NCI-H460 (cell line): ENCODE measurements at regions not wholly inside any gene's neighbourhood (a gene's known extent, or its start where the extent isn't known, plus 50 kb on each side); places are given as distances from the start of the nearest gene placed in this dataset.
"Not testable (repeated sequence)": the region's sequence is repeated elsewhere in the genome, so short reads cannot be mapped to it uniquely, and the experiment has no call there.

Source experiments
- DNase-seq: peaks from one replicate; pipeline ENCODE4 v3.0.0-alpha.2; 2016; ENCODE audit warnings: low read depth; ENCODE audit errors: extremely low read depth

DNA sequence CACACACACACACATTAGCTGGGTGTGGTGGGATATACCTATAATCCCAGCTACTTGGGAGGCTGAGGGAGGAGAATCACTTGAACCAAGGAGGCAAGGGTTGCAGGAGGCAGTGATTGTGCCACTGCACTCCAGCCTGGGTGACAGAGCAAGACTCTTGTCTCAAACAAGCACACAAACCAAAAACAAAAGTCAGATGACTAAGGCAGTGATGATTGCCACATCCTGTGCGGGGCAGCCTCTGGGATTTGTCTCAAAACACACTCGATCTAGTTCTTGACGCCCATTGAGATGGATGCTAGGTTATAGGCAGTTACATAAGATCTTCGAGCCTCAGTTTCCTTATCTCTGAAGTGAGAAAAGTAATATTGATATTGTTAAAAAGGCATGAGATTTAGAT lies 57.8 kb upstream of the NBPF8 start:
- DNase-seq, result not testable (repeated sequence)

DNA sequence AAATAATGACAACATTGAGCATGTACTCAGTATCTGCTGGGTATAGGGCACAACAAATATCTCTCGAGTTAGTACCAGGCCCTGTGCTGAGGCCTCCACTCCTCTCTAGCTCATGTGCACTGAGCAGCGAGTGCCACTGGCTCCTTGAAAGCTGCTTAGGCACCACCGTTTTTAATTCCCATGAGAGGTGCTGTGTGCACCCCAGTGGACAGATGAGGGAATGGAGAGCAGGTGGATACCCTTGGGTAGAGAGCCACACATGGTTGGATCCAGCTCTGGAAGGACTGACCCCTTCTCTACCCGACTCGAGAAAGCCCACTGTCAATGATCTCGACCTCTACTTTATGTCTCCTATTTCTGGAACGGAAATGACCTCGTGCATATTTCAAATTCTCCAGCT lies 58.7 kb upstream of the NBPF8 start:
- DNase-seq, result peak; percentile 16

DNA sequence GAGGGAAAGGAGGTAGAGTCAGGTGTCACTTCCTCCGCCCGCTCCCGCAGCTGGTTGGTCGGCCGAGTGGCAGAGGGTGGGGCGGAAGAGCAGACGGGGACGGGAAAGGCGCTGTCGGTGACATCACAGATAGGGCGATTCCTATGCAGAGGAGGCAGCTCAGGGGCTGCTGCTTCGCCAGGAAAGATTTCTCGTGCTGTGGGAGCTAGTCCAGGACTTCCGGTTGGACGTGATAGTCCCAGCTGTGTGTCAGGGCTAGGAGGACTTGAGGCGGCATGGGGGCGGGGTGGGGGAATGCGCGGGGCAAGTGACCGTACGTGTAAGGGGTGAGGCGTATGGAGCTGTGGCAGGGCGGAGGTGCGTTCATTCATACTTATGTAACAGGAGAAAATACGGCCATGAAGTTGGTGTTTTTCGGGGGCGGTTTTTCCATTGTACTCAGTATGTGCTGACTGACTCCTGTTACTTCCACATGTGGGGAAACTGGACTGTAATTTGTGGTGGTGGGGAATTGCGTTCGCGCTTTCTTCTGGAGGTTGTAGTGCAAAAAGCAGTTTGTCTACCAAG lies 60.1 kb upstream of the NBPF8 start:
- peak; percentile 65 for DNase-seq

DNA sequence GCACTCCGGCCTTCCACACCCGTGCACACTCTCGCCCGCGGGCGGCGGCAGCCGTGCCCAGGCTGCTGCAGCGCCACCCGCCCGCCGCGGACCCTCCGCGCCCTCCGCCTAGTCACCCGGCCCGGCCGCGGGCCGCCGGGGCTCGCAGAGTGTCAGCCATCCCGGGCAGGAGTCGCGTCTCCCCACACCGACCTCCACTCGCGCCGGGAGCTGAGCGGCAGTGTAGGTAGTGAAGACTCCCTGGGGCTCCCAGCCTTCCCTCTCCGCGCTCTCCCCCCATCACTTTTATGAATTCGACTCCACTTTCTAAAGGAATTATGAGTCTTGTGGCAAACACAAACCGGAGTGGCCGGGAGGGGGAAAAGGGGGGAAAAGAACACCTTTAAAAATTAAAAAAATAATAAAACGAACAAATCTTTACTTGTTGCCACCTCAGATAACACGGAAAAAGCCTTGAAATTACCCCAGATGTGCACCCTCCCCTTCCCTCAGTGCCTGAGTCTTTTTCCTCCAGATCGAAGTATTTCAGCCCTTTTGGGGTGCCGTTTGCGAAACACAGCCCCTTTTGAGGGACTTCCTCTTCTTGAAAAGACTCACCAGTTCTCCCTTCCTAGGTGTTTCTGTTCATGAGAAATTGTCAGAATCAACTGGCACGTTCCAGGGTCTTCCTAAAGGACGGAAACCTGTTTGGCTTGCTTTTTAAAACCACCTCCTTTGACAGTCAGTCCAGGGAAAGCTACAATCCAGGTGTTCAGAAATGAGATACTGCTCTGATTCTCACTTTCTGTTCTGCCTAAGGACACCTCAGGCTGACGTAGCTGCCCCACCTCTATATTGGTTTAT lies 72.4 kb upstream of the NBPF8 start:
- DNase-seq, result not testable (repeated sequence)

DNA sequence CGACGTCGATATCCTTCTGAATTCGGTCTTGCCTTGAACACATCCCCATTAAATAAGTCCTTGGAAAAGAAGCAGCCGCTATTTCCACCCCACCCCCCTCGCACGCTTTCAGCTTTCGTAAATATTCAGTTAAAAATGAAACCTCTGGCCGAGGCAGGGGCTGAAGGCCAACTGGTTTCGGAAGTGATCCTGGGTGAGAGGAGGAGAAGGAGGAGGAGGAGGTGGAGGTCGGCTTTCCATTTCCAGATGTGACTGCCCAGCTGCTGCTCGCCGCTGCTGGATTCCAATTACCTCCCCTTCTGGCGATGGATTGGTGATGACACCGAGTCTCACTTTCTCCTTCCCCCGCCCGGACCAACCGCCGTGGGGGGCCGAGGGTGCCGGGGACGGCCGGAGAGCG lies 73.1 kb upstream of the NBPF8 start:
- not testable (repeated sequence) for DNase-seq

DNA sequence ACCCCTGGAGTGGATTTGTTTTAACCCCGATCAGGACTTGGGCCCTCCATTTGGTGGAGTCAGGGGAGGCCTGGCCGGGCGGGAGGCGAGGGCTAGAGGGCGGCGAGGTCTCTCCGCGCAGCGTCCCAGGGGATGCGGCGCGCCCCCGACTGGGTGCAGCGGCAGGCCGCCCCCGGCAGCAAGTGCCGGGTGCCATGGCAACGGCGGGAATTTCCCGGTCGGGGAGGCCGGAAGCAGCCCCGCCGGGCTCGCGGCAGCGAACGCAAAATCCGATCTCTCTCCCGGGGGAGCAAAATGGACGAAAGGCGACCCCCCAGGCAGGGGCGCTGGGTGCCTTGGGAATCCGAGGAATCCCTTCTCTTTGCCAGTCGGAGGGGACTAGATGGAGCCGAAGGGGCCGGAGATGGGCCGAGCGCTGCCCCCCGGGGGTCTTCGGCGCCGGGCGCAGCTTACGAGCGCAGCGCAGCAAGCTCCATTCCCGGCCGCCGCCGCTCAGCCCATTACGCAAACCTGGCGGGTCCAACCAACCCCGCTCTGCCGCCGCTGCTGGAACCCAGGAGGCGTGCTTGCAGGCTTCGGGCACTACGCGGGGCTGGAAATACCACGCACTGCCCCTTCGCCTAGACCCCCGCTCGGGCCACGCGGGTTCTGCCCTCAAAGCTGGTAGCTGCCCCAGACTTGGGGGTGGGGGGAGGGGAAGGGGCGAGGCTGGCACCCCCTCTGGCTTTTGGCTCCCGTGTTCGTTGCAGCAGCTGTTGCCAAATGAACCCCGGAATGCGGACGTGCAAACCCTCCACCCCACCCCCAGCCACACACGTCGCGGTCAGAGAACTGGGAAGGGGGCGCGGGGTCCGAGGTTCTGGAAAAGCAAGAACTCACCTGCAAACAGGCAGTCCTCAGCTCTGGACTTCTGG lies 73.7 kb upstream of the NBPF8 start:
- DNase-seq, result not testable (repeated sequence)

DNA sequence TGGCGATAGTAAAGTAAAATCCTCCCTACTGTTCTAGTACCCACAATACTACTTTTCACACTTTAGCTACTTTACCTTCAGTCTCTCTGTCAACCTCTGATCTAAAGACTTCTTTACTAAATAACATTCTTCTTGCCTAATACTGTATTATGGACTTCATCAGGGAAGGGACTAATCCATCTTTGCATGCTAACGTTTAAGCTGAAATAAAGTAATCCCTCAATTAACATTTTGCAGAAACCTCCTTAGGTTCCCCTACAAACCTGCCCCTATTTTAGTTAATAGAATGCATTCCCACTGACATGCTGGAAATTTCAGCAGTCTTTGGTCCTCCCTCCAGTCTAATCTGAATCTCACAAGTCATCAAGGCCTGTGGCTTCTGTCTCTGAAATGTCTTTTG lies 99.1 kb upstream of the NBPF8 start:
- DNase-seq, result not testable (repeated sequence)

DNA sequence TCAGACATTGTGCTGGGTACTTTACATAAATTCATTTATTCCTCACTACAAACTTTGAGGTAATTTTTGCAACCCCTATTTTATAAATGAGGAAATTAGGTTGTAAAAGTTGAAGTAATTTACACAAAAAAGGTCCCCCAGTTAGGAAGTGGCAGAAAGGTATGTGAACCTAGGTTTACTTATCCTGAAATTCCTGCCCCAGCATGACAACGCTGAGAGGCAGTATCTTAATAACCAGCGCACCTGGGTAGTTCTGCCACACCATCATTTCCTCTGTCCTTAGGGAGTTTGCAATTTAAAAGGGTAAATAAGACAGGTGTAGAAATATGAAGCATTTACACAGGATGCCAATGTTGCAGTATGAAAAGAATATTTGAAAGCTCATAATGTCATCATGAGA lies 102.9 kb upstream of the NBPF8 start:
- DNase-seq, result not testable (repeated sequence)

DNA sequence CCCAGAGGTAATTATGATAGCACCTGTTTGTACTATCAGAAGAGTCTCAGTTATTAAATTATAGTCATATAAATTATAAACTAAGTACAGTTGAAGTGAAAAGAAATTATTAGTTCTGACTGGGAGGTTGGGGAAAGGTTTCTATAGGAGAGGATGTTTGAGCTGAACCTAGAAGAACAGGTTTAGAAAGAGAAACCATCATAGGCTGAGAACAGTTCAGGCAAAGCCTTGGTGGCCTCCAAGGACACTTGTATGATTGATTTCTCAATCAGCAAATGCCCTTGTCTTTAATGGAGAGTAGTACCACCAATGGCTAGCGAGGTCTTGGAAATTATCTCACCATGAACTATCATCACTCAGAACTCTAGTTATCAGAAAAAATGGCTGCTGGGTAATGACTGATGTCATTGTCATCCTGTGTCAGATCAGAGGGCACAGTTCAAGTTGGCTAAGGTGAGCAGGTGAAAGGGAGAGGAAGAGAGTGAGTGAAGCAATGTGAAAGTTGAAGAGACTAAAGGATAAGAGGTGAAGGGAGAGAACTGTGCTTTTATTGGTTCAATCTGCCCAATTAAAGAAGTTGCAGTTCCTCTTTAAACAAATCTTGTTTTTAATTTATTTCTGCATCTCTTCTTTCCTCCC lies 105.8 kb upstream of the NBPF8 start:
- DNase-seq, result not testable (repeated sequence)

DNA sequence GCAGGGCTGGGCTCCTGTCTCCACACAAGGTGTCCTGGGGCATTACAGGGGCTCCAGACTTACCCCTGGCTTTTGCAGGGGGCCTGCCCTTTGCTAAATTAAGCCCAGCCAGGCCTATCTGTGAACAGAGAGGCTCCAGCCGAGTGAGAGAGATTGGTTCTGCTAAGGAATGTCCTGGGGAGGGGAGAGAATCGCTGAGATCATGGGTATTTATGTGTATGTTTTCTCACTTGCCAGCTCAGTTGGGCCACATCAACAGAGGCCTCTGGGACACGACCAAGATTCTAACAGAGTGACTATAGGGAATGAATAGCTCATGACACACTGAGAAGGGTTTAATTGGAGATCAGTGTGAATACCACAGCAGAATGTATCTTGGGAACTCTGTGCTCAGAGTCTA lies 109.8 kb upstream of the NBPF8 start:
- not testable (repeated sequence) for DNase-seq

DNA sequence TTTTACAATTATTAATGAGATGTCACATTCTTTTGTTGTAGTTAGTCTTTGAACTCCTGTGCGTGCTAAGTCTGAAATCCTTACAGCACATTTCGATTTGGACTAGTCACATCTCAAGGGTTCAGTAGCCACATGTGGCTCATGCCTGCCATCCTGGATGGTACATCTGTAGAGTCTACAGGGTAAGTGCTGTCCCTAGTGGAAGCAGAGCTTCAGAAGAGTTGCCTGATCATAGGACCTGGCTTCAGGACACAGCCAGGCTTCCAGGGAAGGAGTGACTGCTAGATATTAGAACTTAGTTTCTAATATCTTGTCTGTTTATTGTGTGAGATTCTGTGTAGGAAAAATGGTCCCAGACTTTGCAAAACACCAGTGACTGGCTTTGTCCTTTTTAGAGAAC lies 110.5 kb upstream of the NBPF8 start:
- not testable (repeated sequence) for DNase-seq

DNA sequence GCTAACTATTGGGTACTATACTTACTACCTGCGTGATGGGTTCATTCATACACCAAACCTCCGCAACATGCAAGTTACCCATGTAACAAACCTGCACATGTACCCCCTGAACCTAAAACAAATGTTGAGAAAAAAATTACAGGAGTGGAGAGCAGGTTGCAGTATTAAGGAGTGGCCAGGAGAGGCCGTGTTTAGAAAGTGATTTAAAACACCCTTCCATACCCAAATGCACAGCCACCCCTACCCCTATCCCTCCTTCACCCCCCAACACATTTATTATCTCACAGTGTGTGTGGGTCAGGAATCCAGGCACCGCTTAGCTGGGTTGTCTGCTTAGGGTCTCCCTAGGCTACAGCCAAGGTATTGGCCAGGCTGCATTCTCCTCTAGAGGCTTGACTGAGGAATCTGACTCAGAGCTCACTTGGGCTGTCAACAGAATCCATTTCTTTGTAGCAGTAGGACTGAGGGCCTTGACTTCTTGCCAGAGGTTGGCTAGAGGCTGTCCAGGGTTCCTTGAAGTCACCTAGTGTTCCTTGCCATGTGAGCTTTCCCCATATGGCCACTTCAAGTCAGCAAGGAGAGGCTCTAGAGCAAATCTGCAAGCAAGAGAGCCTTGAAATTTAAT lies 115.3 kb upstream of the NBPF8 start:
- not testable (repeated sequence) for DNase-seq

DNA sequence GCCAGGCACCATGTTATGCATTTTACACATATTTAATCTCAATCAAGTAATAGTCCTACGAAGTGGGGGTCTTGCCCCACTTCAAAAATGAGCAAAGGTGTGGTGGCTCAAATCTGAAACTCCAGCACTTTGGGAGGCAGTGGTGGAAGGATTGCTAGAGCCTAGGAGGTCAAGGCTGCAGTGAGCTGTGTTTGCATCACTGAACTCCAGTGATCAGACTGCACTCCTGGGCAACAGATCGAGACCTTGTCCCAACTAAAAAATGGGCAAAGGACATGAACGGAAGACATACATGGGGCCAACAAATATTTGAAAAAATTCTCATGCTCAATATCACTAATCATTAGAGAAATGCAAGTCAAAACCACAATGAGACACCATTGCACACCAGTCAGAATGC lies 116.3 kb upstream of the NBPF8 start:
- not testable (repeated sequence) for DNase-seq

DNA sequence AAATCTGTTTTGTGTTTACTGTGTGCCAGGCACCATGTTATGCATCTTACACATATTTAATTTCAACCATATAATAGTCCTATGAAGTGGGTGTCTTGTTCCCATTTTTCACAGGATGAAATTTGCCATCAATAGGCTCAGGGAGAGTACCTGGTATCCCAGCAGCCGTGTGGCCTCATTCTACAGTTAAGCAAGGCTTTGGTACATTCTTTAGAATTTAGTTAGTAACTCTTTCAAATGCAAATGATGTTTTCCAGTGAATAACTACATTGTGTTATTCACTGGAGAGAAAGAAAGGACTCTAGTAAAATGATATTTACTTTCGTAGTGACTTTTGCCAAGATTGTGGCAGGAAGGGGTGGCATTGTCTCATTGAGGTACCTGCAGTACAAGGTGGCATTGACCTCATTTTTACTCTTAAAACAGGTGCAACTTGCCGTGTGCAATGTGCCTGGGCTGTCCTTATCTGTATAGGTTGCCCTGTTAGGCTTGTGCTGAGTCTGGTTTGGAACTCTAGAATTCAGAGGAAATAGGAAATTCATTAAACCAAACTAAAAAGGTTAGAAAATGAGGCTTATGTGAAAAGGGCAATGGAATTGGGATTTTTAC lies 117.4 kb upstream of the NBPF8 start:
- DNase-seq, result not testable (repeated sequence)

DNA sequence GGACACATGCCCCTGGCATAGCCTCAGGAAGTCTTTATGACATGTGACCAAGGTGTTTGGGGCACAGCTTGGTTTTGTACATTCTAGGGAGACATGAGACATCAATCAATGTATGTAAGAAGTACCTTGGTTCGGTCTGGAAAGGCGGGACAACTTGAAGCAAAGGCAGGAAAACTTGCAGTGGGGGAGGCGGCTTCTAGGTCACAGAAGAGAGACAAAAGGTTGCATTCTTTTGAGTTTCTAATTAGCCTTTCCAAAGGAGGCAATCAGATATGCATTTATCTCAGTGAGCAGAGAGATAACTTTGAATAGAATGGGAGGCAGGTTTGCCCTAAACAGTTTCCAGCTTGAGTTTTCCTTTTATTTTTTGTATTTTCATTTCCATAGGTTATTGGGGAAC lies 113.8 kb upstream of the SEC22B start:
- not testable (repeated sequence) for DNase-seq

DNA sequence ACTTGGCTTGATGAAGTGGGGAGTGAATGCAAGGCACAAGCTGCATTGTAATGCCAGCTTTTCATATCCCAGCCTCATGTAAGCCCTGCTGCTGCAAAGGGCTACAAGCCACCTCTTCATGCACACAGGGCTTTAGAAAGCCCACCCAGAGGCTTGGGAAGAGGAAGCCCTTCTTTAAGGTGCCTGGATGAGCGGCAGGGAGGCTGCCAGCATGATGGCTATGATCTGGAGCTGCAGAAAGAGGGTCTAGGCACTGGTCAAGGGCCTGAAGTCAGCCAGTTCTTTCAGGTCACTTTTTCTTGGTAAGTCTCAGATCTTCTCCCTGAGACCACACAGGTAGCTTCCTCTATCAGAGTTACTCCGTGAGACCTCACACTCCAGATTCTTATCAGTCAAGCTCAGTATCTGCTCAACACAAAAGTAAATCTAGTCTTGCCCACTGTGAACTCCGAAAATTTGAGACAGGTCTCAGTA lies 113.3 kb upstream of the SEC22B start:
- not testable (repeated sequence) for DNase-seq

DNA sequence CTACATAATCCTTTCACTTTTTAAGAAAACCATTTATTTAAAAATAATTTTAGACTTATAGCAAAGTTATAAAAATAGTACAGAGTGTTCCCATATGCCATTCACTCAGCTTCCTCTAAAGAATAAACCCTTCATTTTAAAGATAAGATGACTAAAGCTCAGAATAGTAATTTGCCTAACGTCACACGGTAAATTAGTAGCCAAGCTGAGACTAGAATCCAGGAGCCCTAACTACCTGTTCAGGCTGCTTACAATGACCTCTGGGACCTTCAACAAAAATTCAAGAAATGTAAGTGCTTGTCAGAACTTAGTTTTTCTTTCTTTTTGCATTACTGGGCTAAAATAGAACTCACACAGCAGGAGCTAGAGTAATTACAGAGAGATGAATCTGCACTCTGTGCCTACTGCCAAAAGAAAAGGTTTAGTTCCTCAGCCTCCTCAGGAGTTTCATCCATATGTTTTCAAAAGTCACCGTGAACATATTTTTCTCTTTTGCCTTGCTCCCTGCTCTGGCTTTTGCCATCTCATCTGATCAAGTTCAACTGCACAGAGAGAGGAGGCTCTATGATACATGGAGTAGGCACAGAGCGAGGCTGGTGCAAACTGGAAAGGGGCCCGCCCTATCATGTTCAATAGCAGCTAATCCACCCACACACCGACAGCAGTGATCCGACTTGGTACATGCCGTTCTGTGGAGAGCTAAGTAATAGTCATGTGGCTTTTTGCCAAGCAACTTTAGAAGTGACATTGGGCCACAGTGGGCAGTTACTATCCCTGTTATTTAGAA lies 112.7 kb upstream of the SEC22B start:
- not testable (repeated sequence) for DNase-seq

DNA sequence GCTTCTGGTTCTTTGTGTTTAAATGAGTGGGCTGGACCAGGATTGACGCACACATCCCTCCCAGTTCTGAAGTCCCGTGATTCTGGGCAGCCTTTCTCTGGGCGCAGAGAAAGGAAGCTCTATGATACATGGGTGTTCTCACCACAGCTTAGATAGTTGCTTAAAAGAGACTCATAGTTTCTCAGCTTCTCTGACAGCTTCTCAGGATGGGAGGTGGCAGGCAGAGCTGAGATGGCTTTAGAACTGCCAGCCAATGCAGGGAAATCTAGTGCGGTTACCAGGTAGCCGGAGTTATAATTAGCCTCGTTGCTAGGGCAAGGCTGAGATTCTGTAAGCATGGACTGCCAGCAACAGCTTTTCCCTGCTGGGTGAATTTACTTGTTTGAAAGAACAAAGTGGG lies 111.8 kb upstream of the SEC22B start:
- DNase-seq, result not testable (repeated sequence)
